Trophoblast cell (in vitro differentiated cells and primary cell): ENCODE measurements at regions not wholly inside any gene's neighbourhood (a gene's known extent, or its start where the extent isn't known, plus 50 kb on each side); places are given as distances from the start of the nearest gene placed in this dataset.
A peak's percentile ranks its signal among the peaks of the same experiment; 100 is the strongest.

Experiments
- DNase-seq, 2 donors: peaks; one replicate each; pipeline ENCODE4 v3.0.0-alpha.2; 2016
- H2AFZ ChIP-seq: 2 replicates; pipeline ENCODE4 v1.6.1; 2013; ENCODE audit warnings: low read length, moderate library complexity, mild to moderate bottlenecking; ENCODE audit not compliant: insufficient read depth, poor library complexity
- H2AK5ac ChIP-seq: 2 replicates; pipeline ENCODE4 v1.6.1; 2013; ENCODE audit warnings: mild to moderate bottlenecking, low read length
- H2BK120ac ChIP-seq: 2 replicates; pipeline ENCODE4 v1.6.1; 2013; ENCODE audit warnings: low read length, mild to moderate bottlenecking, moderate library complexity; ENCODE audit not compliant: insufficient read depth, poor library complexity
- H2BK12ac ChIP-seq: 2 replicates; pipeline ENCODE4 v1.6.1; 2013; ENCODE audit warnings: mild to moderate bottlenecking, low read length, moderate library complexity
- H2BK5ac ChIP-seq: 2 replicates; pipeline ENCODE4 v1.6.1; 2013; ENCODE audit warnings: low read length, low read depth, moderate library complexity, mild to moderate bottlenecking; ENCODE audit not compliant: poor library complexity
- H3K14ac ChIP-seq: 2 replicates; pipeline ENCODE4 v1.6.1; 2013; ENCODE audit warnings: mild to moderate bottlenecking, low read length
- H3K18ac ChIP-seq: 2 replicates; pipeline ENCODE4 v1.6.1; 2013; ENCODE audit warnings: mild to moderate bottlenecking, low read length
- H3K23ac ChIP-seq: 2 replicates; pipeline ENCODE4 v1.6.1; 2013; ENCODE audit warnings: low read length
- H3K27ac ChIP-seq: 2 replicates; pipeline ENCODE4 v1.5.1; 2013; ENCODE audit warnings: low read depth, mild to moderate bottlenecking, inconsistent platforms, low read length, moderate library complexity
- H3K27me3 ChIP-seq: 2 replicates; pipeline ENCODE4 v1.6.1; 2013; ENCODE audit warnings: inconsistent platforms, mild to moderate bottlenecking, low read length, moderate library complexity; ENCODE audit not compliant: insufficient read depth
- H3K36me3 ChIP-seq, 2 experiments: 1 replicate in 1 of 2; 2 replicates in 1 of 2; pipeline ENCODE4 v1.6.1; 2013; ENCODE audit warnings: low read length in 2 of 2, mild to moderate bottlenecking in 2 of 2, moderate library complexity in 1 of 2; ENCODE audit not compliant: insufficient read depth in 2 of 2, control insufficient read depth in 1 of 2
- H3K4ac ChIP-seq: 2 replicates; pipeline ENCODE4 v1.6.1; 2013; ENCODE audit warnings: low read depth, mild to moderate bottlenecking, low read length, moderate library complexity
- H3K4me1 ChIP-seq, 2 experiments: 1 replicate in 1 of 2; 2 replicates in 1 of 2; pipeline ENCODE4 v1.6.1; 2013; ENCODE audit warnings: low read length in 2 of 2, mild to moderate bottlenecking in 2 of 2, moderate library complexity in 1 of 2; ENCODE audit not compliant: insufficient read depth in 2 of 2, control insufficient read depth in 1 of 2
- H3K4me2 ChIP-seq: 2 replicates; pipeline ENCODE4 v1.6.1; 2013; ENCODE audit warnings: inconsistent platforms, mild to moderate bottlenecking, low read length, moderate library complexity
- H3K4me3 ChIP-seq: 2 replicates; pipeline ENCODE4 v1.5.1; 2013; ENCODE audit warnings: mild to moderate bottlenecking, low read depth, low read length, inconsistent platforms
- H3K79me1 ChIP-seq: one replicate; pipeline ENCODE4 v1.6.1; 2013; ENCODE audit warnings: low read length
- H3K79me2 ChIP-seq: 2 replicates; pipeline ENCODE4 v1.6.1; 2013; ENCODE audit warnings: low read length, mild to moderate bottlenecking; ENCODE audit not compliant: control insufficient read depth, insufficient read depth, poor library complexity
- H3K9ac ChIP-seq: 2 replicates; pipeline ENCODE4 v1.6.1; 2013; ENCODE audit warnings: mild to moderate bottlenecking, low read length
- H3K9me3 ChIP-seq: 2 replicates; pipeline ENCODE4 v1.6.1; 2013; ENCODE audit warnings: low read depth, mild to moderate bottlenecking, control low read depth, inconsistent platforms, low read length; ENCODE audit not compliant: insufficient read depth
- H4K12ac ChIP-seq: 2 replicates; pipeline ENCODE4 v1.6.1; 2013; ENCODE audit warnings: low read depth, mild to moderate bottlenecking, low read length, moderate library complexity
- H4K8ac ChIP-seq: 2 replicates; pipeline ENCODE4 v1.6.1; 2013; ENCODE audit warnings: low read depth, mild to moderate bottlenecking, low read length, moderate library complexity
- H4K91ac ChIP-seq: one replicate; pipeline ENCODE4 v1.6.1; 2013; ENCODE audit warnings: low read depth, mild to moderate bottlenecking, low read length, moderate library complexity
- WGBS: extraction: QIAGEN DNeasy Blood & Tissue Kit; methylation state at CpG from one replicate; pipeline ENCODE4 v1.1.7; 2013; ENCODE audit warnings: missing lambda C conversion rate; ENCODE audit not compliant: insufficient read length, insufficient coverage; ENCODE audit errors: extremely low coverage; 5-methylcytosine and 5-hydroxymethylcytosine counted together

DNA sequence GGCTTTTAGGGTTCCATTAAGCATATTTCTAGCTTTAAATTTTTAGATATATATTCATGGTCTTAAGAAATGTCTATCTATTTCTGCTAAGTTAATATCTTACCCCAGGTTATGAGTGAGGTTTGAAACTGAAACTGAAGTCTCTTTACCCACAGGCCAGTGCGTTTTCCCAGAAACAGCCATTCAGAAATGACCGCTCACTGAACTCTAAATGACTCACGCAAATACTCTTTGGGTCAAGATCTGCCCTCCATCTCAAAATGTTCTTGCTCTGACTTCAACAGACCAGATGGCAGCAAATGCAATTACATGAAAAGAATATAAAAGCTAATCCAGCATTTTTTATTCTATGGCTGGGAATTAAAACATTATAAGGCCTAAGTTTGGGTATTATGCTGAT lies 315.2 kb downstream of the TDRD15 start:
- Histone ChIP-seq H3K27ac (no peak overlapping the region), H4K91ac (no peak overlapping the region), H2BK5ac (no peak overlapping the region), H4K8ac (no peak overlapping the region), H3K4me2 (no peak overlapping the region), H3K4me3 (no peak overlapping the region), H4K12ac (no peak overlapping the region), H3K36me3 (no peaks in the 10 kb centered on the region), H3K4me1 (no peaks in the 10 kb centered on the region), H3K9ac (no peak overlapping the region), H2AK5ac (no peak overlapping the region), H3K27me3 (no peaks in the 10 kb centered on the region), H2AFZ (no peak overlapping the region), H2BK120ac (no peak overlapping the region), H3K23ac (no peak overlapping the region), H3K14ac (no peak overlapping the region), H3K9me3 (no peaks in the 10 kb centered on the region), H3K18ac (no peak overlapping the region), H3K79me1 (no peaks in the 10 kb centered on the region), H3K4ac (no peak overlapping the region), H3K79me2 (no peaks in the 10 kb centered on the region), H2BK12ac (no peak overlapping the region)
- no CpG with 5 or more reads among the region's 3 CpGs for WGBS
- DNase-seq, result peak in 1 of 2 donors; percentile 24

DNA sequence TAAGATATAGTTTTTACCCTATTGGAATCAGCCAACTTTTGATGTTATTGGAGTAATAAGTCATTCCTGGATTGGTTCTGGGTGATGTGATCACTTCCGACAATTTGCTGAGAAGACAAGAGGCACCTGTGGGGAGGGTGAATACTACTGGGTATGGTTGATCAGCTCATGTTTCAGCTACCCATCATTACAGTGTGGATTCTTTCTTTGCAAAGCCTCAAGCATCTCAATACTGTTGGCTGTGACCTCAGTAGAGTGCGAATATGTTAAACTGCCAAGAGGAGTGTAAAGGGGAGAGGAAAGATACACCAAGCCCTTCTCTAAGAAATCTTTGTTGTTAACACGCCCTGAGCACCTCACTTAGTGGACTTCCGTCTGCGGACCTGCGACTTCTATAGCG lies 317.7 kb downstream of the TDRD15 start:
- no peaks in the 10 kb centered on the region for H3K27me3 ChIP-seq
- H3K18ac ChIP-seq, result no peak overlapping the region
- H3K79me1 ChIP-seq, result no peaks in the 10 kb centered on the region
- H2AK5ac ChIP-seq, result no peak overlapping the region
- H2BK5ac ChIP-seq, result no peak overlapping the region
- DNase-seq, result no peak
- H2AFZ ChIP-seq, result no peak overlapping the region
- H3K23ac ChIP-seq, result no peak overlapping the region
- no peak overlapping the region for H3K4me3 ChIP-seq
- no peak overlapping the region for H3K4me2 ChIP-seq
- H3K4me1 ChIP-seq, result no peaks in the 10 kb centered on the region
- H3K9ac ChIP-seq, result no peak overlapping the region
- no peaks in the 10 kb centered on the region for H3K9me3 ChIP-seq
- no peak overlapping the region for H3K27ac ChIP-seq
- no peak overlapping the region for H2BK120ac ChIP-seq
- no peak overlapping the region for H4K8ac ChIP-seq
- no peak overlapping the region for H3K14ac ChIP-seq
- H3K4ac ChIP-seq, result no peak overlapping the region
- no peaks in the 10 kb centered on the region for H3K79me2 ChIP-seq
- H4K91ac ChIP-seq, result no peak overlapping the region
- no peak overlapping the region for H2BK12ac ChIP-seq
- no CpG with 5 or more reads among the region's 7 CpGs for WGBS
- H4K12ac ChIP-seq, result no peak overlapping the region
- H3K36me3 ChIP-seq, result no peaks in the 10 kb centered on the region

DNA sequence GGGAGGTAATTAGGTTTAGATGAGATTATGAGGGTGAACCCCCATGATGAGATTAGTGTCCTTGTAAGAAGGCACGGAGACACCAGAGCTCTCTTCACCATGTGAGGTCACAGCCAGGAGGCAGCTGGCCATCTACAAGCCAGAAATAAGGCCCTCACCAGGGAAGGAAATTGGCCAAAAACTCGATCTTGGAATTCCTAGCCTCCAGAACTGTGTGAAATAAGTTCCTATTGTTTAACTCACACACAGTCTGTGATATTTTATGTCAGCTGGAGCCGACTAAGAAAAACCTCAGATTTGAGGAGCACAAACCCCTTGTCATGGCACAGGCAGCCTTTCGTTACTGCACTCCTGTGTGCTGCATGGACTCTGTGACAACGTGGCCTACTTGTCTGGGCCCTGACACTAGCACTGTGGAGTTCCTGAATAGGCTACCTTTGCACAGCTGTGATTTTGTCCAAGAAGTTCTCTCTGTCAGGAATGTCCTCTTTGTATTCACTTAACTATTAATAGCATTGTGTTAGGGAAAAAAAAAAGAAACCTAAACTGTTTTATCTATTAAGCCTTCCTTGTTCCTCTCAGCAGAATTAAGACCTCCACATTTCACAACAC lies 319.8 kb downstream of the TDRD15 start:
- Histone ChIP-seq H3K9me3 (no peaks in the 10 kb centered on the region), H3K18ac (no peak overlapping the region), H3K4ac (no peak overlapping the region), H3K4me3 (no peak overlapping the region), H3K79me1 (no peaks in the 10 kb centered on the region), H2AK5ac (no peak overlapping the region), H2BK120ac (no peak overlapping the region), H4K8ac (no peak overlapping the region), H3K27ac (no peak overlapping the region), H2BK12ac (no peak overlapping the region), H3K36me3 (no peaks in the 10 kb centered on the region), H3K79me2 (no peaks in the 10 kb centered on the region), H4K12ac (no peak overlapping the region), H2AFZ (no peak overlapping the region), H3K9ac (no peak overlapping the region), H3K23ac (no peak overlapping the region), H4K91ac (no peak overlapping the region), H2BK5ac (no peak overlapping the region), H3K4me1 (no peaks in the 10 kb centered on the region), H3K4me2 (no peak overlapping the region), H3K14ac (no peak overlapping the region), H3K27me3 (no peaks in the 10 kb centered on the region)
- DNase-seq, result no peak
- WGBS, result no CpG with 5 or more reads among the region's 5 CpGs

GRCh38 chr2:21449881-21450280 lies 326.1 kb downstream of the TDRD15 start:
- no peak overlapping the region for H2BK5ac ChIP-seq
- no peaks in the 10 kb centered on the region for H3K4me1 ChIP-seq
- no peak overlapping the region for H3K18ac ChIP-seq
- H3K36me3 ChIP-seq, result no peaks in the 10 kb centered on the region
- H3K4ac ChIP-seq, result no peak overlapping the region
- no peak overlapping the region for H3K9ac ChIP-seq
- H3K79me2 ChIP-seq, result no peaks in the 10 kb centered on the region
- no peak overlapping the region for H2BK12ac ChIP-seq
- H2AFZ ChIP-seq, result no peak overlapping the region
- H4K12ac ChIP-seq, result no peak overlapping the region
- H3K4me3 ChIP-seq, result no peak overlapping the region
- no peak overlapping the region for H3K27ac ChIP-seq
- H2BK120ac ChIP-seq, result no peak overlapping the region
- H3K14ac ChIP-seq, result no peak overlapping the region
- WGBS, result no CpG with 5 or more reads among the region's 4 CpGs
- no peak overlapping the region for H4K8ac ChIP-seq
- H4K91ac ChIP-seq, result no peak overlapping the region
- H3K27me3 ChIP-seq, result no peaks in the 10 kb centered on the region
- H3K9me3 ChIP-seq, result no peaks in the 10 kb centered on the region
- no peaks in the 10 kb centered on the region for H3K79me1 ChIP-seq
- H2AK5ac ChIP-seq, result no peak overlapping the region
- no peak overlapping the region for H3K23ac ChIP-seq
- H3K4me2 ChIP-seq, result no peak overlapping the region
- no peak for DNase-seq
